Right lobe of liver (tissue), 6 donors: ENCODE measurements at regions not wholly inside any gene's neighbourhood (a gene's known extent, or its start where the extent isn't known, plus 50 kb on each side); places are given as distances from the start of the nearest gene placed in this dataset.
"Not testable (repeated sequence)": the region's sequence is repeated elsewhere in the genome, so short reads cannot be mapped to it uniquely, and the experiment has no call there.

Experiments
- ATAC-seq, 4 donors: fragments of 200-7000 bp; cut with Tn5 transposase; one replicate each; pipeline ENCODE4 v1.9.1; 2020; ENCODE audit warnings: mild to moderate bottlenecking in 4 of 4, moderate library complexity in 4 of 4
- DNase-seq, 3 donors: peaks; one replicate each; pipeline ENCODE4 v3.0.0-alpha.2; 2020
- H3K27ac ChIP-seq, 3 donors: fragments of 200-600 bp; one replicate each; pipeline ENCODE4 v1.8.0; 2022
- H3K27me3 ChIP-seq, 2 donors: fragments of 200-600 bp; one replicate each; pipeline ENCODE4 v1.8.0; 2022
- H3K36me3 ChIP-seq, 4 donors: fragments of 200-600 bp; sonication (generic) in 1 of 4; one replicate each; pipeline versions ENCODE4 v1.5.1 to v1.8.0; 2017 to 2022; ENCODE audit warnings: control low read depth in 1 of 4
- H3K4me1 ChIP-seq, 4 donors: fragments of 200-600 bp; sonication (generic) in 1 of 4; one replicate each; pipeline versions ENCODE4 v1.5.1 to v1.8.0; 2017 to 2022; ENCODE audit warnings: control low read depth in 1 of 4
- H3K4me3 ChIP-seq, 3 donors: fragments of 200-600 bp; one replicate each; pipeline ENCODE4 v1.8.0; 2022
- H3K9me3 ChIP-seq, 4 donors: fragments of 200-600 bp; sonication (generic) in 1 of 4; one replicate each; pipeline versions ENCODE4 v1.5.1 to v1.8.0; 2017 to 2022; ENCODE audit warnings: control low read depth in 1 of 4
- CTCF ChIP-seq, 4 donors: fragments of 200-600 bp in 3 of 4; fragments of 450-650 bp in 1 of 4; IDR thresholded peaks; one replicate each; pipeline versions ENCODE4 v1.5.1 to v1.8.0; 2016 to 2022; ENCODE audit warnings: antibody characterized with exemption in 4 of 4, mild to moderate bottlenecking in 2 of 4
- POLR2A ChIP-seq: fragments of 450-650 bp; IDR thresholded peaks from one replicate; pipeline ENCODE4 v1.6.1; 2017; ENCODE audit warnings: antibody characterized with exemption, mild to moderate bottlenecking
- WGBS: methylation state at CpG from one replicate; pipeline ENCODE4 v1.1.6; 2018; ENCODE audit warnings: low coverage, low lambda C conversion rate; ENCODE audit not compliant: insufficient coverage; ENCODE audit errors: missing lambda C conversion rate; 5-methylcytosine and 5-hydroxymethylcytosine counted together
- intact Hi-C, 2 donors: fragments of 100-400 bp; cut with DNase I; formaldehyde crosslinking; loops; one replicate each; pipeline versions ENCODE4 v1.11.2 to v1.14.1; 2022
- donor health status: DM: no; HTN: yes; CAD: no.
- donor health status: DM: no; HTN: no; CAD: no.
- donor health status: DM: no; HTN: no; CAD: no.
- donor health status: DM: no; HTN: yes; CAD: no.
- donor health status: DM: no; HTN: yes; CAD: no.

GRCh38 chr3:157856078-157856939, 249.9 kb downstream of the SHOX2 start:
- ATAC-seq = peak in 2 of 4 donors; percentile 45 to 76
- WGBS = 30% methylated on average over 6 of the region's 6 CpGs

DNA sequence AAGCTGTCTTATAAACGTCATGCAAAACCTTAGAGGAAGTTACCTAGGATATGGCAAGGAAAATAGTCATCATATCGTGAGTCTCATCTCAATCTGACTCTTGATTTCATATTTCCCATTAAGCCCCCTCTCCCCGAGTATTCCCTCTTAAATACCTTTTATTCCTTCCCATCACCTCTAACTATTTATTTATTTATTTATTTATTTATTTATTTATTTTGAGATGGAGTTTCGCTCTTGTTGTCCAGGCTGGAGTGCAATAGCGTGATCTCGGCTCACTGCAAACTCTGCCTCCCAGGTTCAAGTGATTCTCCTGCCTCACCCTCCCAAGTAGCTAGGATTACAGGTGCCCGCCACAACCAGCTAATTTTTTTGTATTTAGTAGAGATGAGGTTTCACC, 260.4 kb downstream of the SHOX2 start:
- intact Hi-C loops, H3K27me3 ChIP-seq, H3K36me3 ChIP-seq, H3K4me3 ChIP-seq, H3K27ac ChIP-seq, DNase-seq, ATAC-seq, H3K4me1 ChIP-seq, H3K9me3 ChIP-seq: not testable (repeated sequence)
- 48% methylated on average over 3 of the region's 7 CpGs for WGBS

More at GRCh38 chr3:157856078-157856939, 249.9 kb downstream of the SHOX2 start:
- Histone ChIP-seq H3K9me3 (no peaks in the 10 kb centered on the region), H3K27ac (no peak overlapping the region), H3K36me3 (no peaks in the 10 kb centered on the region), H3K4me3 (no peak overlapping the region), H3K4me1 (peaks cover 0 to 13% (median 0%) of the 10 kb centered on the region in 4 donors), H3K27me3 (no peaks in the 10 kb centered on the region)
- no peak for TF ChIP-seq CTCF (IDR thresholded peaks at IDR 0.05)
- no peak for TF ChIP-seq POLR2A
- no peak for DNase-seq
- intact Hi-C loops = no loop called here

DNA sequence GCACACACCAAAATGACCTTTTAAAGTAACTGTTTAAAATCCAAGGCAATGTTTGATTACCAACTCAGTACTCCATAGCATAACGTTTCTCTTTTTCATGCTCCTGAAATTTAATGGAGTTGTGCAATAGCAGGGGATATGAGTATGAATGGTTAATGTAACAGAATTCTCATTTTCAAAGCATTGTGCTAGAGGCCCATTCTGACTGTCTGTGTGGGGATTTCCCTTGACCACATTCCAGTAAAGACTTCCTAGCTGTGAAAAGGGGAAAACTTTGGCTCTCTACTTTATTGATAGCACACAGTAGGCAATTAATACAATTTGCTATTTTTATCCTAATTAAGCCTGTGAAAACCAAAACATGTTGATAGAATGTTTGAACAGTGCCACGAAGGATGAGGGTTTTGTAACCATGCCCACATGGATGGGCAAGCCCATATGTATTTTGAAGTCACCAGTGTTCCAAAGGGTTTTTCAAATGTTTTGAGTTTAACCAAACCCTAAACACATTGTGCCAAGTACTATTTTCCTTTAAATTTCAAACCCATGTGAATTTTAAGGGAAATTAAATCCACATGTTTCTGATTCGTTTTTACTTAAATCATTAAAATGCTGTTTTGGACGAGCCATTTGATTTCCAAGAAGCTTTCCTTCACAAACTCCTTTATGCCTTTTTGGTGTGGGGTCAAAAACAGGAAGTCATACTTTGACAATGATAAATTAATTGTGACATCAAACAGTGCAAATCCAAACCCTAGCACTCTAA, 261.2 kb downstream of the SHOX2 start:
- TF ChIP-seq CTCF (IDR thresholded peaks at IDR 0.05) = no peak
- no peaks in the 10 kb centered on the region for H3K9me3 ChIP-seq
- no peaks in the 10 kb centered on the region for H3K27me3 ChIP-seq
- DNase-seq (no peak), ATAC-seq (no peak)
- H3K4me3 ChIP-seq = no peak overlapping the region
- no peaks in the 10 kb centered on the region for H3K4me1 ChIP-seq
- no peak overlapping the region for H3K27ac ChIP-seq
- no peaks in the 10 kb centered on the region for H3K36me3 ChIP-seq
- intact Hi-C loops = no loop called here
- 20% methylated on average over 4 of the region's 4 CpGs for WGBS

GRCh38 chr3:157844216-157844615, 262.0 kb downstream of the SHOX2 start:
- intact Hi-C loops = no loop called here
- H3K4me3 ChIP-seq = no peak overlapping the region
- ATAC-seq (no peak), DNase-seq (no peak)
- no peaks in the 10 kb centered on the region for H3K27me3 ChIP-seq
- H3K36me3 ChIP-seq = no peaks in the 10 kb centered on the region
- H3K27ac ChIP-seq = no peak overlapping the region
- no peaks in the 10 kb centered on the region for H3K4me1 ChIP-seq
- WGBS = 65% methylated on average over 3 of the region's 3 CpGs
- no peaks in the 10 kb centered on the region for H3K9me3 ChIP-seq
- no peak for TF ChIP-seq POLR2A
- TF ChIP-seq CTCF (IDR thresholded peaks at IDR 0.05) = no peak

- DNase-seq (no peak), ATAC-seq (no peak)
- WGBS = 83% methylated on average over 3 of the region's 3 CpGs
- H3K27me3 ChIP-seq = no peaks in the 10 kb centered on the region
- H3K9me3 ChIP-seq = no peaks in the 10 kb centered on the region
- H3K4me3 ChIP-seq = no peak overlapping the region
- intact Hi-C loops = no loop called here
- TF ChIP-seq CTCF (IDR thresholded peaks at IDR 0.05) (no peak), POLR2A (no peak)
- no peak overlapping the region for H3K27ac ChIP-seq
- H3K4me1 ChIP-seq = no peaks in the 10 kb centered on the region
- H3K36me3 ChIP-seq = no peaks in the 10 kb centered on the region
Measured at GRCh38 chr3:157841029-157841428, 265.2 kb downstream of the SHOX2 start.
